Endothelial cell of umbilical vein (primary cell): ENCODE measurements at regions not wholly inside any gene's neighbourhood (a gene's known extent, or its start where the extent isn't known, plus 50 kb on each side); places are given as distances from the start of the nearest gene placed in this dataset.

Source experiments
- BruUV-seq: library from RNA; stranded (reverse); fragments of 400-500 nt; replicated peaks from 2 replicates; lab custom pipeline; 2021; lab: Mats Ljungman, UMichigan
- CTCF ChIA-PET: fragments of 300-600, 350-600 bp; sonication (Branson Sonifier 250); formaldehyde crosslinking; loops from one replicate; lab custom pipeline; 2021; ENCODE audit warnings: antibody characterized with exemption, inconsistent platforms; lab: Charles Lee
- POLR2A ChIA-PET: fragments of 300-600, 350-600 bp; sonication (Branson Sonifier 250); formaldehyde crosslinking; loops from one replicate; lab custom pipeline; 2021; ENCODE audit warnings: antibody characterized with exemption, inconsistent platforms; lab: Charles Lee
- DNase-seq: peaks from one replicate; pipeline ENCODE4 v3.0.0-alpha.2; 2011; ENCODE audit warnings: low read depth, low spot score
- FAIRE-seq: peaks from 2 replicates; lab custom pipeline; 2011; peaks lifted over from hg19 to GRCh38; lab: Jason Lieb, UNC
- H2AFZ ChIP-seq: 2 replicates; pipeline ENCODE4 v1.6.0; 2012; ENCODE audit warnings: low read depth, low read length, control low read depth, inconsistent platforms
- H3K27ac ChIP-seq: 2 replicates; pipeline ENCODE4 v1.5.1; 2011; ENCODE audit warnings: low read depth, mild to moderate bottlenecking, control low read depth, low read length, moderate library complexity; ENCODE audit not compliant: insufficient read depth
- H3K27me3 ChIP-seq, 2 experiments: 2 replicates each; pipeline versions ENCODE4 v1.6.0 to v1.6.1; 2011; ENCODE audit warnings: low read length in 2 of 2, mixed read lengths in 1 of 2; ENCODE audit not compliant: control insufficient read depth in 2 of 2, insufficient read depth in 2 of 2
- H3K36me3 ChIP-seq, 2 experiments: 2 replicates in 1 of 2; 3 replicates in 1 of 2; pipeline ENCODE4 v1.5.1; 2011; ENCODE audit warnings: low read length in 2 of 2, mild to moderate bottlenecking in 1 of 2, moderate library complexity in 1 of 2; ENCODE audit not compliant: control insufficient read depth in 2 of 2, insufficient read depth in 2 of 2; ENCODE audit errors: extremely low read depth in 1 of 2
- H3K4me1 ChIP-seq: 3 replicates; pipeline ENCODE4 v1.5.1; 2011; ENCODE audit warnings: mild to moderate bottlenecking, low read length; ENCODE audit not compliant: control insufficient read depth, insufficient read depth; ENCODE audit errors: extremely low read depth
- H3K4me2 ChIP-seq: 2 replicates; pipeline ENCODE4 v1.6.1; 2011; ENCODE audit warnings: low read length, control low read depth, mixed read lengths; ENCODE audit not compliant: insufficient read depth
- H3K4me3 ChIP-seq, 3 experiments: fragments of 200-600 bp in 1 of 3; sonication (generic), shearing (Covaris generic) in 1 of 3; replicated peaks in 1 of 3; 2 replicates each; pipeline ENCODE4 v1.5.1; 2011 to 2016; ENCODE audit warnings: control low read depth in 3 of 3, low read length in 3 of 3, mild to moderate bottlenecking in 2 of 3, inconsistent platforms in 1 of 3, low read depth in 1 of 3, moderate library complexity in 1 of 3; ENCODE audit not compliant: insufficient read depth in 1 of 3
- H3K79me2 ChIP-seq: 2 replicates; pipeline ENCODE4 v1.6.0; 2012; ENCODE audit warnings: low read length, inconsistent platforms; ENCODE audit not compliant: control insufficient read depth, insufficient read depth
- H3K9ac ChIP-seq: replicated peaks from 2 replicates; pipeline ENCODE3; 2011; ENCODE audit warnings: low read length, control low read depth; ENCODE audit not compliant: insufficient read depth; ENCODE audit errors: extremely low read depth
- H3K9me1 ChIP-seq: replicated peaks from 3 replicates; pipeline ENCODE4 v1.6.0; 2011; ENCODE audit warnings: mild to moderate bottlenecking, low read length; ENCODE audit not compliant: control insufficient read depth, insufficient read depth; ENCODE audit errors: extremely low read depth
- H3K9me3 ChIP-seq: replicated peaks from 2 replicates; pipeline ENCODE4 v1.5.1; 2012; ENCODE audit warnings: low read length, inconsistent platforms; ENCODE audit not compliant: control insufficient read depth, insufficient read depth
- H4K20me1 ChIP-seq: replicated peaks from 2 replicates; pipeline ENCODE3; 2011; ENCODE audit warnings: mild to moderate bottlenecking, low read length; ENCODE audit not compliant: control insufficient read depth, insufficient read depth; ENCODE audit errors: extremely low read depth
- CTCF ChIP-seq, 2 donors: IDR thresholded peaks; 1 replicate in 1 of 2; 2 replicates in 1 of 2; pipeline ENCODE4 v1.5.1; 2011; ENCODE audit warnings: low read length in 2 of 2, mild to moderate bottlenecking in 2 of 2, moderate library complexity in 2 of 2, control low read depth in 1 of 2, inconsistent platforms in 1 of 2, low read depth in 1 of 2; ENCODE audit not compliant: insufficient read depth in 1 of 2; ENCODE audit errors: extremely low read depth in 1 of 2
- EZH2 ChIP-seq: IDR thresholded peaks from 2 replicates; pipeline ENCODE4 v1.6.1; 2012; ENCODE audit warnings: borderline replicate concordance, low read depth, mild to moderate bottlenecking, moderate library complexity, low read length, inconsistent platforms; ENCODE audit not compliant: severe bottlenecking
- FOS ChIP-seq: IDR thresholded peaks from 2 replicates; pipeline ENCODE4 v1.6.1; 2011; ENCODE audit warnings: mild to moderate bottlenecking, low read length, moderate library complexity, borderline replicate concordance; ENCODE audit not compliant: insufficient read depth
- GATA2 ChIP-seq: IDR thresholded peaks from 2 replicates; pipeline ENCODE4 v1.7.0; 2011; ENCODE audit warnings: low read depth, mild to moderate bottlenecking, moderate library complexity, mixed read lengths, low read length; ENCODE audit not compliant: insufficient read length, insufficient read depth
- JUN ChIP-seq: IDR thresholded peaks from 2 replicates; pipeline ENCODE4 v1.6.1; 2011; ENCODE audit warnings: borderline replicate concordance, low read depth; ENCODE audit not compliant: insufficient read length, insufficient read depth
- MAX ChIP-seq: IDR thresholded peaks from 2 replicates; pipeline ENCODE4 v1.6.1; 2011; ENCODE audit not compliant: insufficient read depth, insufficient read length
- MYC ChIP-seq: IDR thresholded peaks from one replicate; pipeline ENCODE4 v1.6.1; 2011; ENCODE audit warnings: mild to moderate bottlenecking, low read depth, low read length
- POLR2A ChIP-seq: IDR thresholded peaks from 2 replicates; pipeline ENCODE4 v1.6.1; 2012; ENCODE audit warnings: low read depth, mild to moderate bottlenecking, control low read depth, low read length
- POLR2AphosphoS5 ChIP-seq: IDR thresholded peaks from 2 replicates; pipeline ENCODE4 v1.6.1; 2012; ENCODE audit warnings: low read depth, mild to moderate bottlenecking, control low read depth, low read length, moderate library complexity; ENCODE audit not compliant: insufficient read depth
- dilution Hi-C: fragments of 300-500 bp; cut with MboI; formaldehyde crosslinking; loops from one replicate; pipeline ENCODE4 v1.15.0; 2019; ENCODE audit warnings: low sequenced_read_pairs; ENCODE audit not compliant: extremely low pct_ligation_motif_present
- intact Hi-C: fragments of 100-400 bp; cut with micrococcal nuclease; formaldehyde crosslinking; loops from one replicate; pipeline ENCODE4 v1.10.0; 2022

- Histone ChIP-seq H3K27ac (no peak overlapping the region), H3K9ac (no peak overlapping the region), H3K36me3 (no peaks in the 10 kb centered on the region), H3K4me2 (no peak overlapping the region), H3K27me3 (peaks cover 0 to 2% of the 10 kb centered on the region in 2 experiments), H4K20me1 (no peaks in the 10 kb centered on the region), H3K79me2 (no peaks in the 10 kb centered on the region), H3K4me1 (no peaks in the 10 kb centered on the region), H2AFZ (no peak overlapping the region), H3K9me3 (no peaks in the 10 kb centered on the region), H3K9me1 (no peaks in the 10 kb centered on the region), H3K4me3 (no peak overlapping the region)
- BruUV-seq = no TSS peak
- intact Hi-C loops = loop anchor here (5.0 to 10.0 kb wide), 3 partner anchors 668 to 978 kb away; partner anchors contain the start of gene NOL7
- CTCF ChIA-PET = interaction anchor here (2.4 kb wide), 1 partner anchor 258 kb away, joined by 84 read pairs; no protein-coding TSS in a partner anchor
- DNase-seq = no peak
- FAIRE-seq = no peak
- no peak for TF ChIP-seq GATA2
- TF ChIP-seq MYC = no peak
- TF ChIP-seq CTCF (IDR thresholded peaks at IDR 0.05; ENCODE audit: extremely low read depth in 1 of 2, insufficient read depth in 1 of 2, low read depth in 1 of 2, low read length in 2 of 2) = peak in 1 of 2 donors; percentile 12
- POLR2A ChIA-PET = no interaction called here
- dilution Hi-C loops = no loop called here
These were observed 80.2 kb upstream of the PHACTR1 start for GRCh38 chr6:12636336-12636735.

GRCh38 chr6:12637960-12638641, 78.5 kb upstream of the PHACTR1 start:
- Histone ChIP-seq H3K9me3 (no peaks in the 10 kb centered on the region), H3K27me3 (peaks cover 0 to 2% of the 10 kb centered on the region in 2 experiments), H3K4me2 (no peak overlapping the region), H3K4me1 (no peaks in the 10 kb centered on the region), H4K20me1 (no peaks in the 10 kb centered on the region), H3K9me1 (no peaks in the 10 kb centered on the region), H3K27ac (no peak overlapping the region), H3K79me2 (no peaks in the 10 kb centered on the region), H3K9ac (no peak overlapping the region), H2AFZ (no peak overlapping the region), H3K4me3 (no peak overlapping the region), H3K36me3 (no peaks in the 10 kb centered on the region)
- peak; percentile 72 for FAIRE-seq
- TF ChIP-seq EZH2 (no peak), JUN (peak; percentile 89), MAX (no peak), POLR2AphosphoS5 (no peak), FOS (peak; percentile 67), GATA2 (no peak), POLR2A (no peak), CTCF (IDR thresholded peaks at IDR 0.05; ENCODE audit: extremely low read depth in 1 of 2, insufficient read depth in 1 of 2, low read depth in 1 of 2, low read length in 2 of 2) (peak; percentile 78 to 81), MYC (no peak)
- CTCF ChIA-PET = interaction anchor here (0.6 to 2.4 kb wide), 26 partner anchors 8 to 1063 kb away, joined by 3 to 84 read pairs (median 4); partner anchors contain the start of genes EDN1 and TBC1D7
- POLR2A ChIA-PET = no interaction called here
- dilution Hi-C loops (no loop called here), intact Hi-C loops (loop anchor here (1.0 to 10.0 kb wide), 5 partner anchors 206 to 977 kb away; partner anchors contain the start of gene NOL7)
- peak; percentile 67 for DNase-seq
- no TSS peak for BruUV-seq
